SK-N-DZ (cell line): ENCODE measurements at regions not wholly inside any gene's neighbourhood (a gene's known extent, or its start where the extent isn't known, plus 50 kb on each side); places are given as distances from the start of the nearest gene placed in this dataset.
A peak's percentile ranks its signal among the peaks of the same experiment; 100 is the strongest.

ENCODE experiments used
- DNase-seq: peaks from one replicate; pipeline ENCODE4 v3.0.0-alpha.2; 2015; ENCODE audit warnings: low spot score

DNA sequence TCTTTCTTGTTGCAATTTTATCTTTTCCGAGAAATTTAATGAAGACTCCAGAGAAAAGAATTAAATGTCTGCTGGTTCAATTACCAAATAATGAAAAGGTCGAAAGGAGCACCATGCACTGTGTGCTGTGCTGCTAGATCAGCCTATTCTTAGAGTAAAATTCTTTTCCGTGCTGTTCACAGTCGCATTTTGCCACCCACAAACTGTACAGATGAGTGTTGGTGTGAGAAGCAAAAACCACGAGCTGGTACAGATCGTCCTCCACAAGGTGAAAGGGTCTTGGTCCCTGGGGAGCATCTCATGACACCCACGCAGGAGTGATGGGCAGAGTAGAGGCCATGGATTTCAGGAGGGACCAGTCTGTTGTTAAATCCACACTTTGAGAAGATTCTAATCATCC is 143.8 kb upstream of the PUM3 start:
- DNase-seq: no peak

GRCh38 chr9:2985343-2985742 is 141.4 kb upstream of the PUM3 start:
- DNase-seq: no peak

- no peak for DNase-seq
These were observed 140.6 kb upstream of the PUM3 start for GRCh38 chr9:2984491-2984890.

DNA sequence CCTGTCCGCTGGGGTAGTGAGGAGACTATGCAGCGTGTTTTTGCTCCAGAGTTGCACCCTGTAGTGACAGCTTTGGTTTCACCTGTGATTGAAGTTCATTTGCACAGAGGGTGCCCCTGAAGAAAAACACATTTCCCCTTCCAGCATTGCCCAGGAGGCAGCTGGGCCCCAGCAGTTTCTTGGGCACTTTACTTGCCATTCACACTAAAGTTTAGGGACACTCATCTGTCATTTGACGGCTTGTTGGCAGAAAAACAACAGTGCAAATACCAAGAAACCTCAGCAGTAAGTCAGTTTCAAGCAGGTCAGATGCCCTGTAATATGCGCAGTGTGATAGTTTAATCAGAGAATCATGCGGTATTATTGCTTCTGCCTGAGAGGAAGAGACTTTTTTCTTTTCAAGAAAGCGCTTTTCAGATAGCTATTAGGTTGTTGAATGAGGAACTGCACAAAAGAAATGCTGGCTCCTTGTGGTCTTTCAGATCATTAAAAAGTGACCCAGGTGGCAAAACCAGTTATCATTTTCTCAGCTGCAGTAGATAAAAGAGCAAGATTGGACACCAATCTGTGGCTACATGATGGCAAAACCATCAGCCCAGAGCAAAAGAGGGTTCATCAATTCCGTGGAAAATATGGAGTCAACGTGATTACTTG is 136.2 kb upstream of the PUM3 start:
- no peak for DNase-seq

GRCh38 chr9:2972475-2972874 is 128.6 kb upstream of the PUM3 start:
- DNase-seq: no peak

DNA sequence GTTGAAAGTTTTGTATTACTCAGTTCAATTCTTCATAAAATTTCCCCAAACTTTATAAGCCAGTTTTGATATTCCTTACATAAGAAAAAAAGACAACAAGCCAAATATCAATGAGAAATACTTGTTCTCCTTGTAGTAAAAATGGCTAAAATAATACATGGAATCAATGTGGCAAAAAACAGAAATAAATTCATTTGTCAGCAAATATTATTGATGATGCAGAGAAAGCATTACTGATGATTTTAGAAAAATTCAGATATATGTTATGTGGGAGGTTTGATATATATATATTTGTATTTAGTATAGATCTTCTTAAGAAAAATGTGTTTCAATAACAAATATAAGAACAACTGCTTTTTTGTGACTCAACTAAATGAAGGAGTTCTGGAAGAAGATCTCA is 127.0 kb upstream of the PUM3 start:
- no peak for DNase-seq

DNA sequence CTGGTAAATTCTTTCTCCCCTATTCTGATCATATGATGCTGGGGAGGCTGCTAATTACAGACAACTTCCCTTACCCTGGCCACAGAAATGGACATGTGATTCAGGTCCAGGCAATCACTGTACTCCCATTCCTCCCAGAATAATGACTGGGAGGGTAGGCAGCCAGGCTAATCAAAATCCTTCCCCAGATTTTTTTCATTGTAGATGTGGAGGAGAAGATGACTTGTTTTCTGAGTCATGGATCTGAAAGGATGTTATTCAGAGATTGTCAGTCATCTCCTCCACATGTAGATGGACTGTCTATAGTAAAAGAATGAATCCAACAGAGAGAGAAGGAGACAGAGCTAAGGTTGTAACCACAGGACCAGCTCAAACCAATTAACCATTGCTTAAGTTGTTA is 123.9 kb upstream of the PUM3 start:
- DNase-seq: no peak

DNA sequence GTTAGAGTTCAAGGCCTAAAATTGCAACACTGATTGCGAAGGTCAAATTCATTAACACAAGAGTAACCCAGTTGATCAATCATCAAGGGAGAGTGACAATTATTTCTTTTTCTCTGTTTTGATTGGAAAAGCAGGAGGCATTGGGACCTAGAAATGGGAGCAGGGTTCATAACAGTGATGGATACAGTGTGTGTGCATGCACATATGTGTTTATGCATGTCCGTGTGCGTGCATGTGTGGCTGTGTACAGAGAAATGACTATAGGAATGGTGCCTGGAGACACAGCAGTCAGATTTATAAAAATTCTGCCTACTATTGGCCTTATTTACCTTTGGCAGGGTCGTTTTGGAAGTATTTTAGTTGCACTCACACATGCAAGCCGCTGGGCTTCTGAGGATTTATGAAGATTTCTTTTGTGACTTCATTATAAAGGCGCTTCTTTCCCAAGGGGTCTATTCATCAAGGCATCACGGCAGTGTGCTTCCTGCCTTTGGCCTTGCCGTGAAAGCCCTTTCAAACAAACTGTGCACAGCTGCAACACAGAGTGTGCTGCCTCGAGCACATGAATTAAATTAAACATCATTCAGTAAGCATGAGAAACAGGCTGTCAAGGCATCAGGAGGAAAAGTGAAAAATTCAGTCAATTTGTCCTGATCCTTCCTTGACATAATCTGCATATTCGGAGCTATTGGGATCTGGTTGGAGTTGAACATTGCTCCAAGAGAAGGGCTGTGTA is 122.8 kb upstream of the PUM3 start:
- DNase-seq: peak; percentile 3

GRCh38 chr9:2964470-2964869 is 120.6 kb upstream of the PUM3 start:
- DNase-seq: no peak

DNA sequence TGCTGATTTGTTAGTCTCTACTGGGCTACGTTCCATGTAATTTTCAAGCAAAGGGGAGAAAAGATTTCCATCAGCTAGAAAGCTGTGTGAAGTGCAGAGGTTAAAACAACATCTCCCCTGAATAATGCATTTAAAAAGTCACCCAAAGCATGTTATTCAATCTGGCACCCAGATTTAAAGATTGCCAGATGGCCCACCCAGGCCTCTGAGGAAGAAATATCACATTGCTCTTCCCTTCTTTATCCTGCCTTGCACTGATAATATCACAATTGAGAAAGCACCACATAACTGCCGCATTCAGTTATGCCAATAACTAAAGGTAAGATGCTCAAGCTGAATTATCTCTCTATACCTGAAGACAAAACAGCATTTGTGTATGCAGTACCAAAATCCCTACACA is 119.4 kb upstream of the PUM3 start:
- peak; percentile 59 for DNase-seq

DNA sequence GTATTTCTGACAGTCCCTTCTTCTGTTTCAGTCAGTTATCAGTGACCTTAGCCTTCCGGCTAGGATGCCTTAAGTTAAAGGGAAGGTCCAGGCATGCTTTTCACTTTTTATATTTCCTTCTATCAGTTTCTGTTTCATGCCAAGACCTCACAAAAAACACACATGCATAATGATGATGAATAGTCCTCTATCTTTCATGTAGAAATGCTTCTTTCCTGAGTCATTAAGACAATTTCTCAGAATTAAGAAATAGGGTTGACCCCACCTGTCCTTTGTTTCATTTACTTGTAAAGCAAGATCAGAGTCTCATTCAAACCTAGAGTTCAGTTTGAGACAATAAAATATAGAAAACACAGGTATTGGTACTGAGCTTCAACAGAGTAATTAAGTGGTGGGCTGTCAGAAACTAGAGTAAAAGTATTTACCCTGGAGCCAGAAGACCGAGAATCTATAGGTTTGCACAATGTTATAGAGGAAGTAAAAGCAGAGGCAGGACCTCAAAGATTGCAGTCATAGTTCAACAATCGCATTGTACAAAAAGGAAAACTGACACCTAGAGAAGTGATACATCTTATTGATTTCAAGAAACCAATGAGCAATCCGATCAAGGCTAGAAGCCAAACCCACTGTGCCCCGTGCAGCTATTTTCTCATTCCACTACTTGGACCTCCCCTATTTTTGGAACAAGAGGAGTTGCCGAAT is 118.7 kb upstream of the PUM3 start:
- DNase-seq: no peak

DNA sequence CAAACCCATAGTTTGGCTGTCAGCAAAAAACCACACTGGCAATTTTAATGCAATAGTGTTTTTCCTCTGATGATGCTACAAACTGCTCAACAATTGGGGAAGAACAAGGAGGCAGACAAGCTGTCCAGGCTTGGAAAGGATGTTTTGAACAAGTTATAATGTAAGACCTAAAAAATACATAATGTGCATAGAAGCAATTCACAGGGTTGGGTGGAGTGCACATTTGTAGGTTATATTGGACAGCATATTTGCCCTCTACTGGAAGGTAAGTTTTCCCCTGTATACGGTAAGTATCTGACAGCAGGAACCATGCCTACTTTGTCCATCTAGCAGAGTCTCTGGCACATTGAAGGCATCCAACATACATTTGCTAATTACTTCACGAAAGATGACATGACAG is 114.3 kb upstream of the PUM3 start:
- DNase-seq: no peak

- no peak for DNase-seq
These were observed 113.8 kb upstream of the PUM3 start for GRCh38 chr9:2957656-2958200.

DNA sequence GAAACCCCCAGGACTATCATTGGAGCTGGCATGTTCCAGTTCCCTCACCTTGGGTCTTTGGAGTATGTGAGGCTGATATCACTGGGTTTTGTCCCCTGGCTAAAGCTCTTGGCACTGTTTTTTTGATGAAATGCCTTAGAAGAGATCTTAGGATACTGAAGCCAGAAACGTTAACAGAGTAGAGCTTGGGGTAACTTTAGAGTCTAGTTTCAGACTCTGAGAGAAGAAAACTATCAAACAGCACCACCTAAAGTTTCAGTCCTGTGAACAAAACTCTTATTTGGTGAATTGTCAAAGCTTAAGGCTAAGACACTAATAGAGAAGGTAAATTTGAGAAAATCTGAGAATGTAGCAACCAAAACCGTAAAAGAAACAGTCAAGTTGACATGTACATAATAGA is 111.7 kb upstream of the PUM3 start:
- DNase-seq: no peak

GRCh38 chr9:2939368-2939767 is 95.5 kb upstream of the PUM3 start:
- DNase-seq: no peak

DNA sequence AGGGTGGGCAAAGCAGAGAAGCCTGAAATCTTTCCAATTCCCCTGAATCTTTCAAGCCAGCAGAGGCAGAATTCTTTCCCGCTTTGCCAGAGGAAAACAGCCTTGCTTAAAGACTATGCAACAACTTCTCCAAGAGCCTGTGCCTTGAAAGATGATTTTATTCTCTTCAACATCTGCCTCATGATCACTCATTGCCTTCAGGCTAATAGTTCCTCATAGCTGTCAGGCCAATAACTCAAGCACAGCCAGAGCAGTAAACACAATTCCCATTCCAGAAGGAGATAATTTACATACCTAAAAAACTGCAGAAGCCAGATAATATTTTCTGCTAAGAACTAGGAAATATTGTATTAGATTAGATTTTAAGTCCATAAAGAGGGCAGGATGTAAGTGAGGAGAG is 92.3 kb upstream of the PUM3 start:
- no peak for DNase-seq

- DNase-seq: no peak
These were observed 91.0 kb upstream of the PUM3 start for GRCh38 chr9:2934883-2935282.

DNA sequence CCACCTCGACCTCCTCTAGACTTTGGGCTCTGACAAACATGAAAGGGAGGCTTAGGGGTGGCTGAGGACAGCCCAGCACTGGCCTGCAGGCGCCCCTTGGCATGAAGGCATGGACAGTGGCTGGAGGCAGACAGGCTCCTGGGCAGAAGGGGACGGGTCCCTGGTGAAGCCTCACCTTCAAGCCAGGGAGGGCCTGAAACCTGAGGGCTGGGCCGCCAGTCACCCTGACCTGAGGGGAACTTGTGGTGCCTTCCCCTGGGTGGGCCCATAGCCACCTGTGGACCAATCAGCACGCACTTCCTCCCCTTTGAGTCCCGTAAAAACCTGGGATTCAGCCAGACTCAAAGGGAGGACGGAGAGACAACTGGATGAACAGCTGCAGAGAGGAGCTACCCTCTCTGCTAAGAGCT is 90.4 kb upstream of the PUM3 start:
- DNase-seq: no peak

DNA sequence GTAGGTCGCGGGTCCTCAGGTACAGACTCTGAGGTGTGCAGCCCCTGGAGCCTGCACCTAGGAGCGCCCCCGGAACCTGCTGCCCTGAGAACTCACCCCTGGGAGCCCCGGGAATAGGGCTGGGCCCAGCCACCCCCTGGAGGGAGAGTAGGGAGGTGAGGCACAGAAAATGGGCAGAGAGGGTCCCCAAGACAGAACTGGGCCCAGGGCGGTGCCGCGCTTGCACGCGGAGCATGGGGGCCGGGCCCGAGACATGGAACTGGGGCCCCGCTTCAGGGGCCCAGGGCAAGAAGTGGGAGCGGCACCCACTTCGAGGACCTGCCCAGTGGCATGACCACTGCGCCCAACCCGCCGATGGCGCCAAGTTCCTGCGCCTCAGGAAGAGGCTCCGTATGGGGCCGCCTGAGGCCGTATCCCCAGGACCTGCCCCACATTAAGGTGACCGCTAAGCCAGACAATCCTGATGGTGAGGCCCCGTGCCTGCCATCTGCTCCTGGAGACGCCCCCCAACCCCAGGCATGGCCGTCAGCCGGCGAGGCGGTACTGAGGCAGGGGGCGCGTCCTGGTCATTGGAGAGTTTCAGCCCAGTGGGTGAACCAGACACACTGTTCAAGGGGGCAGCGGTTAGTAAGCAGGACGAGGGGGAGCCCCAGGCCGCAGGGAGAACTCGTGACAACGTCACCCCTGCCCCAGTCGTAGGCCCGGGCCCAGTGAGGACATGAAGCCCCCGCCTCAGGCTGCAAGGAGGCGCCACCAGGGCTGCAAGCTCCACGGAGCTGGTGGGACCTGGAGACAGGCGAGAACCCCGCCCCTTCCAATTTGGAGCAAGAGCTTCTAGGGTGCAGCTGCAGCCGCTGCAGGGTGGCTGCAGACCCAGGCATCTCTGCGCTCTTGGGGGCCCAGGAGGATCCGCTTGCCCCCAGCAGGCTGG is 89.5 kb upstream of the PUM3 start:
- DNase-seq: no peak

DNA sequence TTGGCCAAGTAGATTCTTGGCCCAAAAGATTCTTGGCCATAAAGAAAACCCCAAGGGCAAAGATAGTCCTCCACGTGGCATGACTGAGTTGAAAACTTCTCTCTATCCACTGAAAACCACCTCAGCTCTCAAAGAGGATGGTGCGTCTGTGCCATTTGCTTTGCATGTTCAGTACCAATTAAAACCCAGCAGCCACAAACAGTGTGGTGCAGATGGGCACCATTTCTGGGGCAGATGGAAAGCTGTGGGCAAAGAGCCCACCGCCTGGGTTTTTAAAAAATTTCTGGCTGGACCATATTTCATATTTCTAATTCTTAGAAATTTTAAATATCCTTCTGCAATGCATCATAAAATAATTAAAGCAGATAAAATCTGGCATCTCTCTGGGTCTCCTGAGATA is 84.5 kb upstream of the PUM3 start:
- no peak for DNase-seq

- DNase-seq: no peak
These were observed 81.1 kb upstream of the PUM3 start for GRCh38 chr9:2925016-2925415.

GRCh38 chr9:2924380-2924768 is 80.5 kb upstream of the PUM3 start:
- DNase-seq: no peak
